ENCODE measurements at regions not wholly inside any gene's neighbourhood (a gene's known extent, or its start where the extent isn't known, plus 50 kb on each side); places are given as distances from the start of the nearest gene placed in this dataset.

GRCh38 chr6:56708810-56709597 lies 66.3 kb upstream of the DST start:
- no peak for DNase-seq

- DNase-seq, result no peak
Measured at GRCh38 chr6:56706981-56707726, 64.5 kb upstream of the DST start.

GRCh38 chr6:56699066-56699654 lies 56.5 kb upstream of the DST start:
- DNase-seq, result no peak

GRCh38 chr6:56695702-56696101 lies 53.0 kb upstream of the DST start:
- no peak for DNase-seq

- DNase-seq, result no peak
Measured at GRCh38 chr6:56694002-56694401, 51.3 kb upstream of the DST start.

- DNase-seq, result no peak
Measured at GRCh38 chr6:56693246-56693607, 50.5 kb upstream of the DST start.

GRCh38 chr6:56692523-56693245 lies 50.0 kb upstream of the DST start:
- DNase-seq, result no peak
